ENCODE measurements at regions not wholly inside any gene's neighbourhood (a gene's known extent, or its start where the extent isn't known, plus 50 kb on each side); places are given as distances from the start of the nearest gene placed in this dataset.

DNA sequence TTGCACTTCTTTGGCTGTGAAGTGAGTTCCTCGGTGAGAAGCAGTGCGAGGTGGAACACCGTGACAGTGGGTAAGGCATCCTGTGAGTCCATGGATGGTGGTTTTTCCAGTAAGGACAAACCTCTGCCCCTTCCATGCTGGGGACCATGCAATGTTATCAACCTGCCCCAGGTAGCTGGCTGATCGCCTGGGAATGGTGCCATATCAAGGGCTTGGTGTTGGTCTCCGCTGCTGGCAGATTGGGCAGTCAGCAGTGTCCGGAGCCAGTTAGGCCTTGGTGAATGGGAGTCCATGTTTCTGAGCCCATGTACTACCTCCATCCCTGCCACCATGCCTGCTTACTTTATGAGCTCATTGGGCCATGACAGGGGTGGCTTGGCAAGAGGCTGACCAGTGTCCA lies 114.7 kb upstream of the C14orf180 start:
- Histone ChIP-seq H3K4me1 (ENCODE audit: control insufficient read depth, insufficient read depth, low read length) (no peaks in the 10 kb centered on the region), H3K36me3 (ENCODE audit: control insufficient read depth, insufficient read depth, low read length) (no peaks in the 10 kb centered on the region), H3K27me3 (ENCODE audit: control insufficient read depth, insufficient read depth, low read length) (peaks cover 27% of the 10 kb centered on the region), H3K4me3 (ENCODE audit: low read depth, low read length) (no peak overlapping the region), H3K9me3 (ENCODE audit: control insufficient read depth, insufficient read depth, low read length) (no peaks in the 10 kb centered on the region), H3K9ac (ENCODE audit: low read depth, low read length) (no peak overlapping the region)

GRCh38 chr14:104465482-104466390 lies 113.8 kb upstream of the C14orf180 start:
- Histone ChIP-seq H3K4me3 (ENCODE audit: low read depth, low read length) (no peak overlapping the region), H3K9me3 (ENCODE audit: control insufficient read depth, insufficient read depth, low read length) (no peaks in the 10 kb centered on the region), H3K9ac (ENCODE audit: low read depth, low read length) (no peak overlapping the region), H3K27me3 (ENCODE audit: control insufficient read depth, insufficient read depth, low read length) (peaks cover 25% of the 10 kb centered on the region), H3K36me3 (ENCODE audit: control insufficient read depth, insufficient read depth, low read length) (no peaks in the 10 kb centered on the region), H3K4me1 (ENCODE audit: control insufficient read depth, insufficient read depth, low read length) (no peaks in the 10 kb centered on the region)

- no peaks in the 10 kb centered on the region for H3K9me3 ChIP-seq (ENCODE audit: control insufficient read depth, insufficient read depth, low read length)
- no peaks in the 10 kb centered on the region for H3K36me3 ChIP-seq (ENCODE audit: control insufficient read depth, insufficient read depth, low read length)
- no peak overlapping the region for H3K9ac ChIP-seq (ENCODE audit: low read depth, low read length)
- no peak overlapping the region for H3K4me3 ChIP-seq (ENCODE audit: low read depth, low read length)
- no peaks in the 10 kb centered on the region for H3K4me1 ChIP-seq (ENCODE audit: control insufficient read depth, insufficient read depth, low read length)
- H3K27me3 ChIP-seq (ENCODE audit: control insufficient read depth, insufficient read depth, low read length) = peaks cover 22% of the 10 kb centered on the region
Observed at GRCh38 chr14:104467236-104467635, 112.3 kb upstream of the C14orf180 start.

GRCh38 chr14:104467641-104468040 lies 111.9 kb upstream of the C14orf180 start:
- no peaks in the 10 kb centered on the region for H3K9me3 ChIP-seq (ENCODE audit: control insufficient read depth, insufficient read depth, low read length)
- H3K27me3 ChIP-seq (ENCODE audit: control insufficient read depth, insufficient read depth, low read length) = peaks cover 18% of the 10 kb centered on the region
- H3K4me1 ChIP-seq (ENCODE audit: control insufficient read depth, insufficient read depth, low read length) = no peaks in the 10 kb centered on the region
- no peak overlapping the region for H3K9ac ChIP-seq (ENCODE audit: low read depth, low read length)
- no peak overlapping the region for H3K4me3 ChIP-seq (ENCODE audit: low read depth, low read length)
- no peaks in the 10 kb centered on the region for H3K36me3 ChIP-seq (ENCODE audit: control insufficient read depth, insufficient read depth, low read length)

DNA sequence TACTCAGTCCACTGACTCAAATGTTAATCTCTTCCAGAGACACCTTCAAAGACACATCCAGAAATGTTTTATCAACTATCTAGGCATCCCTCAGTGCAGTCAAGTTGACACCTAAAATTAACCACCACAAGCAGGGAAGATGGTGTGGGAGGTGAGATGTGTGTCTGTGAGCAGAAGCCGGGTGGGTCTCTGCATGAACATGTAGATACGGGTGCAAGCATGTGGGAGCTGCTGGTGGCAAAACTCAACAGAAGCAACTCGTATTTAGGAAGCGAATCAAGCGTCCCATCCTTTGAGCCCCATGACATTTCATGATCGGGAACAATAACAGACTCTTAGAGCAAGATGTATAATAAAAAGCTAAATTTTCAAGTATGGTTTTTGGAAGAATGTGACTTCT lies 110.0 kb upstream of the C14orf180 start:
- H3K4me1 ChIP-seq (ENCODE audit: control insufficient read depth, insufficient read depth, low read length) = no peaks in the 10 kb centered on the region
- no peaks in the 10 kb centered on the region for H3K9me3 ChIP-seq (ENCODE audit: control insufficient read depth, insufficient read depth, low read length)
- no peak overlapping the region for H3K4me3 ChIP-seq (ENCODE audit: low read depth, low read length)
- no peaks in the 10 kb centered on the region for H3K36me3 ChIP-seq (ENCODE audit: control insufficient read depth, insufficient read depth, low read length)
- H3K27me3 ChIP-seq (ENCODE audit: control insufficient read depth, insufficient read depth, low read length) = peaks cover 4% of the 10 kb centered on the region
- H3K9ac ChIP-seq (ENCODE audit: low read depth, low read length) = no peak overlapping the region

DNA sequence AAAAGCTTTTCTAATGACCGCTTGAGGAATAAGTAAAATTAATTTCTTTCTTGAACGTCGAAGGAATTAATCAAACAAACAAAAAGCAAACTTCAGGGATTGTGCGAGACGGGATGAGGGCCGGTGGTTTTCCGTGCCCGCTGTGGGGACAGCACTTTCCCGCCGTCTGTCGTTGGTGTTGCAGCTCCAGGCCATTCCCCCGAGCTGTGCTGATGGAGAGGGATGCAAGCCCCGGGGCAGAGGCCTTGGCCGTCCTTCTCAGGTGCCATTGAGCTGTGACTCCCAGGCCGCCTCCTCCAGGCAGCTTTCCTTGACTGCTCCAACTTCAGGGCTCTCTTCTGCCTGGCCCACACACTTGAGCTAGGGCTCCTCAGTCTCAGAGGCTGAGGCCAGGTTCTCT lies 109.0 kb upstream of the C14orf180 start:
- peaks cover 2% of the 10 kb centered on the region for H3K27me3 ChIP-seq (ENCODE audit: control insufficient read depth, insufficient read depth, low read length)

DNA sequence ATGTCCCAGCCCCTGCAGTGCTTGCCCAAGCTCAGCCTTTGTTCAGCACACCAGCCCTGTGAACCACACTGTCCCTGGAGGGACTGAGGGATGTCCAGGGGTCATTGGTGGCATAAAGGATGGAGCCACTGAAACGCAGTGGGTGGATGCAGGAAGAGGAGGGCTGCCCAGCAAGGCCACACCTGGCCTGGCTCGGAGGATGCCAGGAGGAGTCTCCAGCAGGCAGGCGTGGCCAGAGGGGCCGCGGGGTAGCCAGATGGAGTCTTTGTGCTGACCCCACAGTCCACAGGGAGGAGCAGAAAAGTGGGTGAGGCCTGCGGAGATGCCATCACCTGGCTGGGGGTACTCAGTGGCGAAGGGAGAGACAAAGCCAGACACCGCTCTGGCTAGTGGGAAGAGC lies 108.5 kb upstream of the C14orf180 start:
- no peak overlapping the region for H3K9ac ChIP-seq (ENCODE audit: low read depth, low read length)
- no peaks in the 10 kb centered on the region for H3K27me3 ChIP-seq (ENCODE audit: control insufficient read depth, insufficient read depth, low read length)
- no peaks in the 10 kb centered on the region for H3K36me3 ChIP-seq (ENCODE audit: control insufficient read depth, insufficient read depth, low read length)
- no peak overlapping the region for H3K4me3 ChIP-seq (ENCODE audit: low read depth, low read length)
- no peaks in the 10 kb centered on the region for H3K4me1 ChIP-seq (ENCODE audit: control insufficient read depth, insufficient read depth, low read length)
- H3K9me3 ChIP-seq (ENCODE audit: control insufficient read depth, insufficient read depth, low read length) = no peaks in the 10 kb centered on the region

More for the DNA sequence above, 109.0 kb upstream of the C14orf180 start:
- Histone ChIP-seq H3K9ac (ENCODE audit: low read depth, low read length) (no peak overlapping the region), H3K4me1 (ENCODE audit: control insufficient read depth, insufficient read depth, low read length) (no peaks in the 10 kb centered on the region), H3K4me3 (ENCODE audit: low read depth, low read length) (no peak overlapping the region), H3K9me3 (ENCODE audit: control insufficient read depth, insufficient read depth, low read length) (no peaks in the 10 kb centered on the region), H3K36me3 (ENCODE audit: control insufficient read depth, insufficient read depth, low read length) (no peaks in the 10 kb centered on the region)

GRCh38 chr14:104472073-104472472 lies 107.5 kb upstream of the C14orf180 start:
- Histone ChIP-seq H3K4me3 (ENCODE audit: low read depth, low read length) (no peak overlapping the region), H3K4me1 (ENCODE audit: control insufficient read depth, insufficient read depth, low read length) (no peaks in the 10 kb centered on the region), H3K9me3 (ENCODE audit: control insufficient read depth, insufficient read depth, low read length) (no peaks in the 10 kb centered on the region), H3K27me3 (ENCODE audit: control insufficient read depth, insufficient read depth, low read length) (no peaks in the 10 kb centered on the region), H3K36me3 (ENCODE audit: control insufficient read depth, insufficient read depth, low read length) (no peaks in the 10 kb centered on the region), H3K9ac (ENCODE audit: low read depth, low read length) (no peak overlapping the region)

DNA sequence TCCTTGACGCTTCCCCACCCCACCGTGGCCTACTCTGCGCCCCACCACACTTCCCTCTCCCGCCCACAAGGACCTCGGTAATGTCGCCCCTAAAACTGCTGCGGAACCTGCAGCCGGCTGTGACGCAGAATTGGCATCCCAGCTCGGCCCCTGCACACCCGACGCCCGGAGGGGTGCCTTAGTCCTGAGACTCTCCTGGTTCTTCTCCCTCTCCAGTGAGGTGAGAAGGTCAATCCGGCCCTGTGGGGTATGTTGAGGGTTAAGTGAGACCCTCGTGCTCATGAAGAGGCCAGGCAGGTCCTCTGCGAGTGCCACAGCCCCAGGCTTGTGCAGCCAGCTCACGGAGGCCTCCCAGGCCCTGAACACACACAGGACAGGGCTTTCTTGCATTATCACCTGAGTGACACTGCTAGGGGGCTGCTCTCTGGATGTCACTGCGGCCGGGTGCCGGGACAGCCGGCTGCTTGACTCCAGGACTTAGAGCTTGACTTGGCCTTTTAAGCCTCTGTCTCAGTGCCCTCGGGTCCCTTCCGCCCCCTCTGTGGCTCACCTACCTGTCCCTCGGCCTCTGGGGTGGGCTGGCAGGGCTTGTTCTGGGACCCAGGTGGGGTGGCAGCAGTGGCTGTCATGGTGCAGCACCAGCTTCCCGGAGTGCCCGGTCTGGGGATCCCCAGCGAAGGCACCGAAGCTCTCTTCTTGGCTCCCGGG lies 106.9 kb upstream of the C14orf180 start:
- Histone ChIP-seq H3K36me3 (ENCODE audit: control insufficient read depth, insufficient read depth, low read length) (no peaks in the 10 kb centered on the region), H3K27me3 (ENCODE audit: control insufficient read depth, insufficient read depth, low read length) (no peaks in the 10 kb centered on the region), H3K9me3 (ENCODE audit: control insufficient read depth, insufficient read depth, low read length) (no peaks in the 10 kb centered on the region), H3K9ac (ENCODE audit: low read depth, low read length) (no peak overlapping the region), H3K4me3 (ENCODE audit: low read depth, low read length) (no peak overlapping the region), H3K4me1 (ENCODE audit: control insufficient read depth, insufficient read depth, low read length) (no peaks in the 10 kb centered on the region)

- Histone ChIP-seq H3K9ac (ENCODE audit: low read depth, low read length) (no peak overlapping the region), H3K4me3 (ENCODE audit: low read depth, low read length) (no peak overlapping the region), H3K27me3 (ENCODE audit: control insufficient read depth, insufficient read depth, low read length) (no peaks in the 10 kb centered on the region), H3K4me1 (ENCODE audit: control insufficient read depth, insufficient read depth, low read length) (no peaks in the 10 kb centered on the region), H3K9me3 (ENCODE audit: control insufficient read depth, insufficient read depth, low read length) (no peaks in the 10 kb centered on the region), H3K36me3 (ENCODE audit: control insufficient read depth, insufficient read depth, low read length) (no peaks in the 10 kb centered on the region)
Observed at GRCh38 chr14:104473244-104473565, 106.4 kb upstream of the C14orf180 start.

GRCh38 chr14:104473649-104474494 lies 105.7 kb upstream of the C14orf180 start:
- Histone ChIP-seq H3K9me3 (ENCODE audit: control insufficient read depth, insufficient read depth, low read length) (no peaks in the 10 kb centered on the region), H3K27me3 (ENCODE audit: control insufficient read depth, insufficient read depth, low read length) (no peaks in the 10 kb centered on the region), H3K36me3 (ENCODE audit: control insufficient read depth, insufficient read depth, low read length) (no peaks in the 10 kb centered on the region), H3K4me3 (ENCODE audit: low read depth, low read length) (no peak overlapping the region), H3K4me1 (ENCODE audit: control insufficient read depth, insufficient read depth, low read length) (no peaks in the 10 kb centered on the region), H3K9ac (ENCODE audit: low read depth, low read length) (no peak overlapping the region)

All from iPS-15b (cell line).